ENCODE measurements at regions not wholly inside any gene's neighbourhood (a gene's known extent, or its start where the extent isn't known, plus 50 kb on each side); places are given as distances from the start of the nearest gene placed in this dataset.

- TF ChIP-seq POLR2A (IDR thresholded peaks at IDR 0.05; ENCODE audit: low read length) (no peak), GATA1 (IDR thresholded peaks at IDR 0.05; ENCODE audit: low read depth, low read length) (no peak)
Measured at GRCh38 chr14:99041820-99042174, 230.2 kb downstream of the BCL11B start.

Data from erythroblast (primary cell).